HUES64 (cell line): ENCODE measurements at regions not wholly inside any gene's neighbourhood (a gene's known extent, or its start where the extent isn't known, plus 50 kb on each side); places are given as distances from the start of the nearest gene placed in this dataset.

Experiments
- H3K27ac ChIP-seq: 2 replicates; pipeline ENCODE4 v1.7.0; 2013; ENCODE audit warnings: low read depth, low read length, inconsistent platforms
- H3K27me3 ChIP-seq: 2 replicates; pipeline ENCODE4 v1.6.1; 2013; ENCODE audit warnings: mild to moderate bottlenecking, low read length; ENCODE audit not compliant: insufficient read depth
- H3K36me3 ChIP-seq: 2 replicates; pipeline ENCODE4 v1.6.1; 2013; ENCODE audit warnings: mild to moderate bottlenecking, low read length; ENCODE audit not compliant: insufficient read depth
- H3K4me1 ChIP-seq: 2 replicates; pipeline ENCODE4 v1.6.1; 2013; ENCODE audit warnings: mild to moderate bottlenecking, low read length, moderate library complexity; ENCODE audit not compliant: insufficient read depth
- H3K4me3 ChIP-seq: 2 replicates; pipeline ENCODE4 v1.5.1; 2013; ENCODE audit warnings: mild to moderate bottlenecking, low read length, moderate library complexity
- H3K9ac ChIP-seq: 2 replicates; pipeline ENCODE4 v1.6.1; 2013; ENCODE audit warnings: mild to moderate bottlenecking, low read depth, low read length
- H3K9me3 ChIP-seq: 2 replicates; pipeline ENCODE4 v1.6.1; 2013; ENCODE audit warnings: low read depth, low read length; ENCODE audit not compliant: insufficient read depth
- WGBS: fragments of 150-250, 120-280 bp; methylation state at CpG from one replicate; pipeline ENCODE4 v1.1.7; 2013; ENCODE audit warnings: missing lambda C conversion rate; 5-methylcytosine and 5-hydroxymethylcytosine counted together

DNA sequence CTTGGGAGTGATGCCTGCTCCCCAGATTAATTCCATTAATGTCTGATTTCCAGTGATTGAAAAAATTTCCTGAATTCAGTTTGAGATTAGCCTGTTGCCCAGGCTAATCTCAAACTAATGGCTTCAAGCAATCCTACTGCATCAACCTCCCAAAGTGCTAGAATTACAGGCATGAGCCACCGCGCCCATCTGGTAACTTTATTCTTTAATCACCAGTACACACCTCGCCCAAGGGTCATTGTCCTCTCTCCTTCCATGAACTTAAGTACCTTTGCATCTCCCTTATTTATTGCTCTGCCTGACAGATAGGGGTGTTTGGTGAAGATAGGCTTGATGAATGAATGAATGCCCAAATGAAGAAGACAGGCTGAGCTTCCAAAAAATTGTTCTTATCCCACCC lies 366.5 kb downstream of the SIPA1L2 start:
- Histone ChIP-seq H3K4me3 (no peak overlapping the region), H3K9me3 (no peaks in the 10 kb centered on the region), H3K4me1 (0 out of 2 replicates have a peak, but pooled peaks cover 2% of the 10 kb centered on the region), H3K9ac (no peak overlapping the region), H3K27me3 (peaks cover 2% of the 10 kb centered on the region; the same call in 1 of the 2 replicates), H3K27ac (no peak overlapping the region), H3K36me3 (no peaks in the 10 kb centered on the region)
- 96% methylated on average over 3 of the region's 3 CpGs for WGBS

DNA sequence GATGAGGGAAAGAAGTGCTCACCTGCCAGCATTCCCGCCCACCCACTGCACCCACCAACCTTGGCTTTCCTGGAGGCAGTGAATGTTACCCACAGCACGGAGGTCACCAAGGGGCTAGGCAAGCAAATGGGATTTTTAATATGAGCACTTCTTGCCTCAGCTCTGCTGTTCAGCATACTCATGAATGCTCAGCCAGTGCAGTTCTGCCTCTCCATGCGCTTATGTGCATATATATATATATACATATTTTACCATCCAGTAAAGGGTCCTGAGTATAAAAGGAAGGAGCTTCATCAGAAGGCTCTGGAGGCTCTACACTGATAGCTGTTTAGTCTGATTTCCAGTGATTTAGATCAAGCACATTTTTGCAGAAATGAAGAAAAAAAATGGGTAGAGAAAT lies 366.9 kb downstream of the SIPA1L2 start:
- Histone ChIP-seq H3K4me3 (no peak overlapping the region), H3K36me3 (no peaks in the 10 kb centered on the region), H3K4me1 (peaks cover 2% of the 10 kb centered on the region; the same call in 1 of the 2 replicates), H3K9ac (no peak overlapping the region), H3K27me3 (peaks cover 2% of the 10 kb centered on the region; the same call in 1 of the 2 replicates), H3K9me3 (no peaks in the 10 kb centered on the region), H3K27ac (no peak overlapping the region)
- 91% methylated on average over 2 of the region's 3 CpGs for WGBS

DNA sequence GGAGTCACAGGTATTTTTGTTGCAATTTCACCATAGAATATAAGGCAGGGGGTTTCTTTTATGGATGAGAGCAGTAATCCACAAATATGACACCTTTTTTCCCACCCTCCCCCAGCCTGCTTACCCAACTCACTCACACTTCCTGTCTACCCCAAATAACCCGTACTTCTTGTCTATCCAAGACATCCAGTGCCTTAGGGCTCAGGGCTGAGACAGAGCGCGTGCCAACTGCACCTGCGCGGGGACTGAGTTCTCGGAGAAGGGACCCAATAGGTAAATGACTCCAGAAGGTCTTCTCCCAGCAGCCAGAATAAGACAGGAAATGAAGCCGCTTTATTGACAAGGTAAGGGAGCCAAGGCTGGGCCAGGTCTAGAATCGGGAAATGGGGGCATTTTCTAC lies 369.1 kb downstream of the SIPA1L2 start:
- 95% methylated on average over 8 of the region's 8 CpGs for WGBS
- Histone ChIP-seq H3K9ac (no peak overlapping the region), H3K27ac (no peak overlapping the region), H3K4me1 (peaks cover 2% of the 10 kb centered on the region; the same call in 1 of the 2 replicates), H3K9me3 (no peaks in the 10 kb centered on the region), H3K4me3 (no peak overlapping the region), H3K27me3 (peaks cover 13% of the 10 kb centered on the region), H3K36me3 (no peaks in the 10 kb centered on the region)

DNA sequence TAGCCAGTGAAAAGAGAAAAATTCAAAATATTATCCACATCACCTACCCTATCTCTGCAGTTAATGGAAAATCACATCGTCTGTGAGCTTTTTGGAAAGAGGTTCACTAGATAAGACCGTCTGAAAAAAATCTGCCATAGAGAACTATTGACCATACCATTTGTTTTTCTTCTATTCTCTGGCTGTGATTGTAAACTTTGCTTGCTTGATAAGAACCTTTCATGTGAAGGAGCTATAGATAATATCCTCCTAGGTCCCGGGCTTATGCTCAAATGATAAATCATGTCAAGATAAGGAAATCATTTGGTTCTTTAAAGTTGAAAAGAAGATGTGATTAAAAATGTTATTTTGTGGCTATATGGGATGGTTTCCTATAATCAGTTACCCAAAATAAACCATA lies 369.9 kb downstream of the SIPA1L2 start:
- WGBS: 76% methylated on average over 3 of the region's 3 CpGs
- peaks cover 17% of the 10 kb centered on the region for H3K27me3 ChIP-seq
- no peak overlapping the region for H3K4me3 ChIP-seq
- H3K9ac ChIP-seq: no peak overlapping the region
- H3K4me1 ChIP-seq: peaks cover 2% of the 10 kb centered on the region; the same call in 1 of the 2 replicates
- no peak overlapping the region for H3K27ac ChIP-seq
- H3K36me3 ChIP-seq: no peaks in the 10 kb centered on the region
- no peaks in the 10 kb centered on the region for H3K9me3 ChIP-seq

DNA sequence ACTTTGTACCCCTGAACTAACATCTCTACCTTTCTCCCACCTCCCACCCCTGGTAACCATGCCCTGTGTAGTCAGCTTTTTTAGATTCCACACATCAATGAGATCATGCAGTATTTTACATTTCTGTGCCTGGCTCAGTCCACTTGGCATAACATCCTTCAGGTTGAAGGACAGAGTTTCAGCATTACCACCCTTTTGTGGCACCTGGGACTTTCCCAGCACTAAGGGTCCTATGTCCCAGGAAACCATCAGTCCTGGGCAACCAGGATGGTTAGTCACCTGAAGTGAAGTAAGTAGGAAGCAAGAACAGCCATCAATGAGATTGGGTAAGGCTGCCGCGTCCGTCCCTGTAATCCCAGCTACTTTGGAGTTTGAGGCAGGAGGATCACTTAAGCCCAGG lies 370.6 kb downstream of the SIPA1L2 start:
- WGBS: 94% methylated on average over 3 of the region's 3 CpGs
- H3K27me3 ChIP-seq: peaks cover 24% of the 10 kb centered on the region
- H3K27ac ChIP-seq: no peak overlapping the region

DNA sequence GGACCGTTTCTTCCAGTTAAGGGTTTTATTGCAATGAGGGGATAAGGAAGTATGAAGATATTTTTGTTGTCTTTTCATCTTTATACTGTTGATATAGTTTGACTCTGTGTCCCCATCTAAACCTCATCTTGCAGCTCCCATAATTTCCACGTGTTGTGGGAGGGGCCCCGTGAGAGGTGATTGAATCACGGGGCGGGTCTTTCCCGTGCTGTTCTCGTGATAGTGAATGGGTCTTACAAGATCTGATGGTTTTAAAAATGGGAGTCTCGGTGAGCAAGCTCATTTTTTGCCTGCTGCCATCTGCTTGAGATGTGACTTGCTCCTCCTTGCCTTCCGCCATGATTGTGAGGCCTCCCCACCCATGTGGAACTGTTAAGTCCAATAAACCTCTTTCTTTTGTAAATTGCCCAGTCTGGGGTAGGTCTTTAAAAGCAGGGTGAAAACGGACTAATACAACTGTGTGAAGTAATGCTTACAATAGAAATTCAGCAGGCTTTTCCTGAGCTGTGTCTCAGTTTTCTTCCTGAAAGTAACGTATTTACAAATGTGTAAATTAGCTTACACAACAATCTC lies 377.3 kb downstream of the SIPA1L2 start:
- Histone ChIP-seq H3K9me3 (no peaks in the 10 kb centered on the region), H3K4me3 (no peak overlapping the region), H3K4me1 (peaks cover 50% of the 10 kb centered on the region), H3K27me3 (peaks cover 85% of the 10 kb centered on the region), H3K27ac (no peak overlapping the region; the same call in 1 of the 2 replicates), H3K36me3 (no peaks in the 10 kb centered on the region), H3K9ac (no peak overlapping the region)
- WGBS: 27% methylated on average over 11 of the region's 11 CpGs

More for the DNA sequence above, 370.6 kb downstream of the SIPA1L2 start:
- Histone ChIP-seq H3K36me3 (no peaks in the 10 kb centered on the region), H3K4me1 (peaks cover 2% of the 10 kb centered on the region; the same call in 1 of the 2 replicates), H3K9ac (no peak overlapping the region), H3K9me3 (no peaks in the 10 kb centered on the region), H3K4me3 (no peak overlapping the region)

DNA sequence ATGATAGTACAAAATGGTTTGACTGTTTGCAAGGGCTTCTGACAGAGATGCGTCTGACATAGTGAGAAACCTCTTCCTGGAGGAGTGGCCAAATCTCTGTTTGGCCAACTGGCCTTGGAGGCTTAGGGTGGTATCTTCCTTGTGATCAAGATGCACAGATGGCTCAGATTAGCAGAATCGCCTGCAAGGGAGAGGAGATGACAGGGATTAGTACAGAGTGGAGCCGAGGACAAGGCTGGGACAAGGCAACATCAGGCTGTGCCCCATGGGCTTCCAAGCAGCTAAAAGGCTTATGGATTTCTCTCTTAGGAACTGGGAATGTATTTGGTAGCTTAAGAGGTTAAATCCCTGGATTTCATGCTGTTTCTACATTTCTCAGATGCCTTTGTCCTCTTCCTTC lies 379.1 kb downstream of the SIPA1L2 start:
- Histone ChIP-seq H3K36me3 (no peaks in the 10 kb centered on the region), H3K27ac (no peak overlapping the region), H3K27me3 (peaks cover 85% of the 10 kb centered on the region), H3K9me3 (no peaks in the 10 kb centered on the region), H3K4me1 (peaks cover 50% of the 10 kb centered on the region), H3K4me3 (no peak overlapping the region), H3K9ac (no peak overlapping the region)
- WGBS: 75% methylated on average over 3 of the region's 3 CpGs

DNA sequence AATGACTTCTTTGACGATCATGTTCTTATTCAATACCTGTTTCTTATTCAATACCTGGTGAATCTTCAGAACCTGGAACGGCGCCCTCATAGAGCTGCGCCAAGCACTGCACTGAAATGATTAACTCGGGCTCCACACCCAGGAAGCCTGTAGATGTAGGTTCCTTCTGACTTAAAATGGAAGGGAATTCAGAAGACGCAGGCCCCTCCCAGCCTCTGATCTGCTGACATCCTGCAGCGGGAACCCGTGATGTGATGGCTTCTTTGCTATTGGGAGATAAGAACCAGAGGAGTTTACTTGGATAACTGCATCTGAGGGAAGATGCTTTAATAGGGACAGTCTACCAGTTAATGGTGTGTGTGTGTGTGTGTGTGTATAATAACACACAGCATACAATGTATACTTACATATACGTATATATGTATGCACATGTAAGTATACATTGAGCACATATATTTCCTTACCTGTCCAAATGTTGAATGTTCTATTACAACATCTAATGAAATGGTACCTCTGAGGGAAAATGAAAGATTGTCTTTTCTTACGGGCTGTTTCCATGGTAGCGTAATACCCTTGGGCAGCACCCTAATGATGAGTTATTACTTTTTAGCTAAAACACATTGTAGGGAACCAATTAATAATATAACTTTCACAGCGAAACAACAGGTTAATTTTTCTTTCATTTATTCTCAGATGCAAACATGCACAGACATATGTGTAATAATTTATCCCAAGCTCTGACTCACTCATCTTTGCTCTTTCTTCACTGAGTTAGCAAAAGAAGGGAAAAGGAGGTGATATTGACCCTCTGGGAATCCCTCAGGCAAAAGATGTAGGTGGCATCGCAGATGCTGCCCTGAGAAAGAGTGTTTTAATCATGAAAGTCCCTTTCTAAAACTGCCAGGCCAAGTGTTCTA lies 379.8 kb downstream of the SIPA1L2 start:
- 69% methylated on average over 12 of the region's 13 CpGs for WGBS

DNA sequence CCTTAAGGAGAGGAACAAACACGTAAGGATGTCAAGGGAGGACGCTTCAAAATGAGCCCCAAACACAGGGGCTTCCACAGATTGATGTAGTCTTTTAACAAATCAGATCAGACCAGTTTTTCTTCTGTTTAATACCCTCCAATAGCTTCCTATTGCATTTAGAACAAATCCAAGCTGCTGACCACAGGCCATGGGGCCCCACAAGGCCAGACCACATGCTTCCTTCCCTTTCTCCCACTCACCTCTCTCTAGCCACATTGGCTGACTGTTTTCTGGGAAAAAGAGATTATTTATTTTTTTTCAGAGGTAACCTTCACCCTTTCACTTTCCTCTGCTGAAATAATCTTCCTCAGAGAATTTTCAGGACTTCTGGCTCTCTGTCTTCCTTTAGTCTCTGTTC lies 380.6 kb downstream of the SIPA1L2 start:
- no peaks in the 10 kb centered on the region for H3K36me3 ChIP-seq
- H3K27me3 ChIP-seq: peaks cover 81% of the 10 kb centered on the region
- no peak overlapping the region for H3K27ac ChIP-seq
- H3K9ac ChIP-seq: no peak overlapping the region
- peaks cover 50% of the 10 kb centered on the region for H3K4me1 ChIP-seq
- no peaks in the 10 kb centered on the region for H3K9me3 ChIP-seq
- WGBS: 84% methylated on average over 2 of the region's 2 CpGs
- H3K4me3 ChIP-seq: no peak overlapping the region

More for the DNA sequence above, 379.8 kb downstream of the SIPA1L2 start:
- Histone ChIP-seq H3K9me3 (no peaks in the 10 kb centered on the region), H3K27me3 (peaks cover 87% of the 10 kb centered on the region), H3K36me3 (no peaks in the 10 kb centered on the region), H3K27ac (no peak overlapping the region), H3K9ac (no peak overlapping the region), H3K4me3 (no peak overlapping the region), H3K4me1 (peaks cover 50% of the 10 kb centered on the region)

DNA sequence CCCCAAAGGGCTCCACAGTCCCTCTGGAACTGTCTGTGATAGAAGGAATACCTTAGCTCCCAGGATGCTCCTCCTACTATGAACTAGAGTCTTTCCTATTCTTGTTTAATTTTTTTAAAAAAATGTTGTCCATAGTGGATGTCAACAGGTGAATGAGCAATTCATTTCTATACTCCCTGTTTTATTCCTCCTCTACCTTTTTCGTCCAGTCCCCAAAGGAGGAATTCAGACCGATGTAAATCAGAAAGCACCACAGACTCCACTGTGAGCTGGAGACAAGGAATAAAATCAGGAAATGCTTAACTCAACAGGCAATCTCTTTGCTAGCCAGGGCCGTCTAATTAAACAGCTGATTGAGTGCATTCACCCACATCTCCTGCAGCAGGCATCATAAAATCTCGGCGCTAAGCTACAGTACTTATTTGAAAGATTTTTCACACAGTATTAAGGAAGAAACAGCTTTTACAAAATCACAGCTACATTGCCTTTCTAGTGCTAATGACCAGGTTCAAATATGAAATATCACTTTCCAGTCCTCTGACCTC lies 381.6 kb downstream of the SIPA1L2 start:
- Histone ChIP-seq H3K27me3 (peaks cover 75% of the 10 kb centered on the region), H3K27ac (no peak overlapping the region), H3K9ac (no peak overlapping the region), H3K36me3 (no peaks in the 10 kb centered on the region), H3K4me1 (peaks cover 47% of the 10 kb centered on the region), H3K9me3 (no peaks in the 10 kb centered on the region), H3K4me3 (no peak overlapping the region)
- WGBS: 80% methylated on average over 5 of the region's 5 CpGs

DNA sequence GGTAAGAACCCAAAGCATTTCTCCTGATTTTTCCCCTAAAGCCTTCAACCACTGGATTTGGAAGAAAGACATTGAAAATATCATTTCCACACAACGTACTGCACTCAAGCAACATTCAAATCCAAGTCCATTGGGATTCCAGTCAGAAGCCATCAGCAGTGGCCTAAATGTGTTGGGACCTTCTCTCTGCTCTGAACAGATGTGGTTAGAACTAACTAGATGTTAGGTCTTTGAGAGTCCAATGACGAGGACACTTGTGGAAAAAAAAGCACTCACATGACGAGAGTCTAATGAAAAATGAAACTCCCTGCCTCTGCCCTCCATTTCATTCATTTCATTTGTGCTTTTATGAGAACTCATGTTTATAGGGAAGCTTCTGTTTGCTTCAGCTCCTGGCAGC lies 382.3 kb downstream of the SIPA1L2 start:
- H3K4me1 ChIP-seq: peaks cover 42% of the 10 kb centered on the region
- no peak overlapping the region for H3K27ac ChIP-seq
- 93% methylated on average over 2 of the region's 3 CpGs for WGBS
- H3K9ac ChIP-seq: no peak overlapping the region
- no peak overlapping the region for H3K4me3 ChIP-seq
- H3K9me3 ChIP-seq: no peaks in the 10 kb centered on the region
- H3K36me3 ChIP-seq: no peaks in the 10 kb centered on the region
- H3K27me3 ChIP-seq: peaks cover 71% of the 10 kb centered on the region
